Sciatic nerve (tissue), 2 donors: ENCODE measurements at regions not wholly inside any gene's neighbourhood (a gene's known extent, or its start where the extent isn't known, plus 50 kb on each side); places are given as distances from the start of the nearest gene placed in this dataset.

Source experiments
- ATAC-seq: fragments of 200-7000 bp; cut with Tn5 transposase; one replicate; pipeline ENCODE4 v1.9.1; 2020; ENCODE audit warnings: mild to moderate bottlenecking, moderate library complexity
- DNase-seq: peaks from one replicate; pipeline ENCODE4 v3.0.0-alpha.2; 2020; ENCODE audit warnings: low spot score
- intact Hi-C: fragments of 100-400 bp; cut with DNase I; formaldehyde crosslinking; loops from one replicate; pipeline ENCODE4 v1.14.2; 2022
- donor health status: DM: no; HTN: no; CAD: no.
- donor health status: DM: no; HTN: no; CAD: no.

GRCh38 chr12:105451798-105452197 lies 121.3 kb downstream of the C12orf75 start:
- ATAC-seq, result peak; percentile 83
- intact Hi-C loops, result no loop called here
- no peak for DNase-seq

DNA sequence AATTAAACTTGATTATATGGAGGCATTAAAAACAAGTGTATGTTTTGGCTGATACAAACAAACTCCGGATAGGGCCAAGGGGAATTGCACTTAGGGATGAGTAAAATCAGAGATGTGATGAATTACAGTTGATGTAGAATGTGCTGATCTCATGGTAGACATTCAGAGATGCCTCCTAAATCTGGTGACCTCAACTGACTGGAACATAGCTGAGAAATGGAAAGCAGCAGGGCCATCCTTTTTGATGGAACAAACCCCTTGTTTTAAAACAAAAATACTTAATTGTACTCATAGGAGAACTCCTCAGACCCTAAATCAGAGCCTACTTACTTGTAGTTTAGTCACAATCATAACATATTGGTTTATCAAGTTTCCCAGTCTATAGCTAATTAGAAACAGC lies 122.8 kb downstream of the C12orf75 start:
- no peak for ATAC-seq
- DNase-seq, result no peak
- intact Hi-C loops, result no loop called here

GRCh38 chr12:105454688-105455087 lies 124.2 kb downstream of the C12orf75 start:
- intact Hi-C loops, result no loop called here
- ATAC-seq (no peak), DNase-seq (no peak)

DNA sequence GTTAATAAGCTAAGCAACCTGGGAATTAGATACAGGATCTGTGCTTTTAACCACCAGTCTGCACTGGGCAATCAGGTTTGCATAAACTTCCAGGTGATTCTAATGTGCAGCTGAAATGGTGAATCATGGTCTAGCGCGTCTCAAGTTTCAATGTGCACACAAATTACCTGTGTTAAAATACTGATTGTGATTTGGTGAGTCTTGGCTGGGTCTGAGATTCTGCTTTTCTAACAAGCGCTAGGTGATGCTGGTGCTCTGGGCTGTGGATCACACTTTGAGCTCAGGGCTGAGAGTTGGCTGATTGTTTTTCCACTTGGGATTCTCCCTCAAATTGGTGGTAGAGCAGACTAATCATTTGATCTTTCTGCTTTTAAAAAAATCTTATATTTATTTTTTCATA lies 124.8 kb downstream of the C12orf75 start:
- intact Hi-C loops, result no loop called here
- DNase-seq, result no peak
- no peak for ATAC-seq

- DNase-seq, result no peak
- ATAC-seq, result no peak
- intact Hi-C loops, result no loop called here
These were observed 126.5 kb downstream of the C12orf75 start for GRCh38 chr12:105457026-105457425.

- ATAC-seq, result peak; percentile 49
- no peak for DNase-seq
These were observed 129.4 kb downstream of the C12orf75 start for GRCh38 chr12:105459760-105460330.

GRCh38 chr12:105461271-105461943 lies 130.9 kb downstream of the C12orf75 start:
- intact Hi-C loops, result no loop called here
- no peak for ATAC-seq
- no peak for DNase-seq

More at GRCh38 chr12:105459760-105460330, 129.4 kb downstream of the C12orf75 start:
- intact Hi-C loops, result no loop called here

GRCh38 chr12:105461944-105462762 lies 131.7 kb downstream of the C12orf75 start:
- no peak for ATAC-seq
- DNase-seq, result no peak
- intact Hi-C loops, result no loop called here

GRCh38 chr12:105462831-105463230 lies 132.3 kb downstream of the C12orf75 start:
- intact Hi-C loops, result no loop called here
- no peak for DNase-seq
- ATAC-seq, result no peak

DNA sequence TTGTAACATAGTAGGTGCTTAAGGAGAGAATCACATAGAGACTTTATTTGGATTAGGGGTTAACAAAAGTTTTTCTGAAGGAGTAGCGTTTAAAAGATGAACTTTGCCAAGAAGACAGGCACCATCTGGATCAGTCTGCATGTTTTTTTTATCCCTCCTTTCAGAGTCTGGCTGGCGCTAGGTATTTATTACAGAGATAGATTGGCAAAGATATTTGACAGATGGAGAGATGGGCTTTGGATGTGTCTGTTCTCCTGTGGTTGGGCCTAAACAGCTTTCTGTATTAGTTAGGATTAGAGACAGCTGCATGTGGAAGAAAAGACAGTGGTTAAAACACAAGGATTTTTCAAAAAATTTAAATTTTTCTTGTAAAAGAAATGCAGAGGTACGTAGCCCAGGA lies 133.9 kb downstream of the C12orf75 start:
- no peak for ATAC-seq
- intact Hi-C loops, result no loop called here
- DNase-seq, result no peak

DNA sequence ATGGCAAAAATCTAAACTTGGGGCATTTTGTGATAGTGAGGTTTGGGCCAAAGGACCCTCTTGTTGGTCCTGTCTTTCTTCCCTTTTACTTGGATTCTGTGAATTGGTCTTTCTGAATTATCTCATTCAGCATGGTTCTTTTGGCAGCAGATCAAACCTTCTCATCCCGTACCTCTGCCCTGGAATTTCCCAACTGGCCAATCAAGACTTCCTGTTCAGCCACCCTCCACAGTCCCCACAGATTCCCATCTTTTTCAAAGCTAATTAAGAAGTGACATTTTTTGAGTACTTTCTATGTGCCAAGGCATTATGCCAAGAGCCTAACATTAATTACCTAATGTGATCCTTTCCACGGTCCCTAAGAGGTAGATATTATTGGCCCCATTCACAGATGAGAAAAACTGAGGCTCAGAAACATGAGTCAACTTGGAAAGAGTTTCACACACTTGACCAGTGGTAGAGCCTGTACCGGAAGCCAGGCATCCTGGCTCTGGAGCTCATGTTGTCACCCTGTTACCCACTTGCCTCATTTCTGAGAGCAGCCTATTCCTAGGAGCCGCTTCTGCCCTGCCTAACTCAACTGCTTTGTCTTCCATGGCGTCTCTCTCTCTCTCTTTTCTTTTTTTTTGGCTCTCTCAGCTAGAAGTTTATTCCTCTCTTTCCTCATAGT lies 135.9 kb downstream of the C12orf75 start:
- intact Hi-C loops, result no loop called here
- DNase-seq, result no peak
- no peak for ATAC-seq

- no peak for DNase-seq
- peak; percentile 55 for ATAC-seq
- intact Hi-C loops, result no loop called here
These were observed 136.6 kb downstream of the C12orf75 start for GRCh38 chr12:105466901-105467598.

DNA sequence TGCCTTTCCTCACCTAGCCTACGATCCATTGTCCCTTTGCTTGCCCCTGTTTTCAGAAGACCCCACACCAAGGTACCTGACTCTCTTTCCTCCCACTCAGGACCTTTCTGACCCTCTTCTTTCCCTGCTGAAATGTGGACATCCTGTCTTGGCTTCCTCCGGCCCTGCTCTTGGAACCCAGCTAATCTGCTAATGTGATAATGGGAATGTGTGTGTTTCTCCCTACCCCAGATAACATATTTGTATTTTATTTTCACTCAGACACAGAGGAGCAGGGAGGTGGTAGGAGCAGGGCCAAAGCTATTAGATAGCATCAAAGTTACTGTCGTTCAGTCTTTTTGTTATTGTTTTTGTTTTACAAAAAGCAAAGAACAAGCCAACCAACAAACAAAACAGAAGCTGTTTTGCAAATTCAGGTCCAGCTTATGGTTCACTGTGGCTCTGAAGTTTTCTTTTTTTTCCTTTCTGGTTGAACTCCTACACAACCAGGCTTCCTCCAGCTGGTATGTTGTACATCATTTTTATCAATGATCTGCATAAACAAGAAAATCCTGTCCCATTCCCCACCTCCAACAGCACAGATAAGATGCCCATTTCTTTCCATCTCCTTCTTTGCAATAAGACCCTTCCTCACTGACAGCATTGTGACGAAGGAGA lies 137.3 kb downstream of the C12orf75 start:
- intact Hi-C loops, result no loop called here
- DNase-seq (no peak), ATAC-seq (no peak)

DNA sequence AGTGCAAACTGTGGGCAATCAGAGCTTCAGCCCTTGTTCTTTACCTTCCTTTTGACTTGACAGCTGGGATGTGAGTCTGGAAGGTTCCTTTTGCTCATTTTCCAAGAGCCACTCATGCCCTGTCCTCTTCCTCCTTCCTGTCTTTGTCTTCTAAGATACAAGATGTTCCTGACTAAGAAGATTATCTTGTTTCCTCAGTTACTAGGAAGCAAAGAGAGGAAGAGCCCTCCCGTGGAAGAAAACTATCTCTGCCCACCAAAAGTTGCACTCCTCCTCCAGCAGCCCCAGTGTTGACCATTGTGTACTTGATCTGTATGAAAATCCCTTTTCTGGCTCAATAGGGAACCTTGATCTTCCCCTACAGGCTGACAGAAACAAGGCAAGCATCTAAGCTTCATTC lies 138.0 kb downstream of the C12orf75 start:
- intact Hi-C loops, result no loop called here
- no peak for ATAC-seq
- DNase-seq, result no peak

GRCh38 chr12:105469211-105469610 lies 138.7 kb downstream of the C12orf75 start:
- ATAC-seq (no peak), DNase-seq (no peak)
- intact Hi-C loops, result no loop called here

DNA sequence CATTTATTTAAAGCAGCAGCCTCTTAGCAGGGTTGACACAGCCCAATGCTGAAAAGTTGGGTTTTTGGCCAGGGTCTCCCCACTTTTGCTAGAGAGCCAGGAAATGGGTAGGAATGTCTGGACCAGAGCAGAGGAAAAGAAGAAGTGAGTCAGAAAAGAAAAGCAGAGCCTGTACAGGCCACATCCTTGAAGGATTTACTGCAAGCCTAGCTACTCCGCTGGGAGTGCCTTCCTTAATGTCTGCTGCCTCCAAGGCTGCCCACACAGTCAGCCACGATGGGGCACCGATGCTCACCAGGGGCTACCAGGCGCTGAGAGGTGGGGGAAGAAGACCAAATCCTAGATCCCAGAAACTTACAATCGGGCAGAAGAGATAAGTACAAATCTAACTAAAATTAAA lies 139.2 kb downstream of the C12orf75 start:
- intact Hi-C loops, result no loop called here
- ATAC-seq (no peak), DNase-seq (no peak)

GRCh38 chr12:105470102-105470501 lies 139.6 kb downstream of the C12orf75 start:
- ATAC-seq (no peak), DNase-seq (no peak)
- intact Hi-C loops, result no loop called here

DNA sequence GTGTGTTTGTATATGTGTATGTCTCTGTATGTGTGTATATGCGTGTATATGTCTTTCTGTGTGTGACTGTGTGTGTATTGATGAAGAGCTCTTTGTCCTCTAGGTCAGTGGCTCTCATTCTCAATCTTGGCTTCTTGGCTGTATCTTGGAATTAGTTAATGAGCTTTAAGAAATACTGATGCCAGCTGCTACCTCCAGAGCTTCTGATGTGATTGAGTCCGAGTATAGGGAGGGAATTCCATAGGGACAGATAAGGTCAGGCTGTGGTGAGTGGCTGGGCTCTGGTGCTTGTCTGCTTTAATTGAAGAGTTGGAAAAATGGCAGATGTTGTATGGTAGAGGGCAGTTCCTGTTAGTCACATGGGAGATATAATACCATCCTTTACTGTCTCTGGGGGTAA lies 140.1 kb downstream of the C12orf75 start:
- intact Hi-C loops, result no loop called here
- ATAC-seq (no peak), DNase-seq (no peak)

DNA sequence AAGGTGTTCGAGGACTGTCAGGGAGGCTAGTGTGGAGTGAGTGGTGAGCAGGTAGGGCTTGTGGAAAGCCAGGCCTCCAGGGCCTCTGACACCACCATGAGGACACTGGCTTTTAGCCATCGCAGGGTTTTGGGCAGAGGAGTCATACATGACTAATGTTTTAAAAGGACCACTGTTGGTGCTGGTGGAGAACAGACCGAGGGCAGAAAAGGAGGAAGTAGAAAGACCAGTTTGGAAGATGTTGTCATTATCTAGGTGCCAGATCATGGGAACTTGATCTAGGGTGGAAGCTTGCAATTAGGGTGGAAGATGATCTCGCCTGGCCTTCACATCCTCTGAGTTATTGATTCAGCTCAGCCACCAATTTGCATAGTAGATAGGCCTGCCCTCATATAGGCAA lies 144.2 kb downstream of the C12orf75 start:
- ATAC-seq, result no peak
- DNase-seq, result no peak
- intact Hi-C loops, result no loop called here
